ENCODE measurements at regions not wholly inside any gene's neighbourhood (a gene's known extent, or its start where the extent isn't known, plus 50 kb on each side); places are given as distances from the start of the nearest gene placed in this dataset.

DNA sequence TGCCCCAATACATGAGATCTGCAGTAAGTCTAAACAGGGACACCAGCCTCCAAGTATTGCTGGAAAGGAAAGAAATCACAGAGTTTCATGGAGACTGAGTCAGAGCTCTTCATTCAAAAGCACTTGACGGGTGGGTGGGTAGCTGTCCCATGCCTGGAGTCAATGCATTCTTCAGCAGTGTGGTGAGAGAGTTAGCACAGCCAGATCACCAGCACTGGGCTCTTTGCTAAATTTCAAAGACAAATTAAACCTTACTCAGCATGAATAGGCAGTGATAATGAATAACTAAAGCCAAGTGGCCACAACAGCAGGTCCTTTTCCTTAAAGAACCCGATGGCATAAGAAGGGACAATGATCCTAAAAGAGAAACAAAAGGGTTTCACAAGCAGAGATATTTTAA, 192.4 kb downstream of the ACTL7B start:
- no peak for DNase-seq
- no peak overlapping the region for H3K27ac ChIP-seq
- no peaks in the 10 kb centered on the region for H3K4me1 ChIP-seq
- peaks cover 0 to 14% (median 4%) of the 10 kb centered on the region in 4 donors for H3K9me3 ChIP-seq
- TF ChIP-seq POLR2A (IDR thresholded peaks at IDR 0.05): no peak
- TF ChIP-seq, protein P1, sequence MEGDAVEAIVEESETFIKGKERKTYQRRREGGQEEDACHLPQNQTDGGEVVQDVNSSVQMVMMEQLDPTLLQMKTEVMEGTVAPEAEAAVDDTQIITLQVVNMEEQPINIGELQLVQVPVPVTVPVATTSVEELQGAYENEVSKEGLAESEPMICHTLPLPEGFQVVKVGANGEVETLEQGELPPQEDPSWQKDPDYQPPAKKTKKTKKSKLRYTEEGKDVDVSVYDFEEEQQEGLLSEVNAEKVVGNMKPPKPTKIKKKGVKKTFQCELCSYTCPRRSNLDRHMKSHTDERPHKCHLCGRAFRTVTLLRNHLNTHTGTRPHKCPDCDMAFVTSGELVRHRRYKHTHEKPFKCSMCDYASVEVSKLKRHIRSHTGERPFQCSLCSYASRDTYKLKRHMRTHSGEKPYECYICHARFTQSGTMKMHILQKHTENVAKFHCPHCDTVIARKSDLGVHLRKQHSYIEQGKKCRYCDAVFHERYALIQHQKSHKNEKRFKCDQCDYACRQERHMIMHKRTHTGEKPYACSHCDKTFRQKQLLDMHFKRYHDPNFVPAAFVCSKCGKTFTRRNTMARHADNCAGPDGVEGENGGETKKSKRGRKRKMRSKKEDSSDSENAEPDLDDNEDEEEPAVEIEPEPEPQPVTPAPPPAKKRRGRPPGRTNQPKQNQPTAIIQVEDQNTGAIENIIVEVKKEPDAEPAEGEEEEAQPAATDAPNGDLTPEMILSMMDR (IDR thresholded peaks at IDR 0.05): no peak
- H3K36me3 ChIP-seq: no peaks in the 10 kb centered on the region
- H3K4me3 ChIP-seq: no peak overlapping the region
- H3K27me3 ChIP-seq: no peaks in the 10 kb centered on the region

DNA sequence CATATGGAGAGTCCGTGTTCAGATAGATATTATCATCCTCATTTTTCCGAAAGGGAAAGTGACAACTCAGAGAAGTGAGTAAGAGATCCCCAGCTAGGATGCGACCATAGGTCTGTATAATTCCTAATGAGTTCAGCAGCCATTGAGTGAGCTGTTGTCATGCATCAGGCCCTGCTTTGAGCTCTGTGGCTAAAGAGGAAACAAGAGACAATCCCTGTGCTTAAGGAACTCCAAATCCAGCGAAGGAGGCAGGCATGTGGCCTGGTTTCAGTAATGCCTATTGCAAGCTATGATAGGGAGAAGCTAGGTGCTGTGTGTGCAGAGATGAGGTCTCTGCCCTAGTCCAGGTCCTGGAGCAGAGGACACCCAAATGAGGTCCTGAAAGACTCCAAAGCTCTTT, 192.8 kb downstream of the ACTL7B start:
- no peaks in the 10 kb centered on the region for H3K27me3 ChIP-seq
- no peak overlapping the region for H3K27ac ChIP-seq
- TF ChIP-seq, protein P1 (IDR thresholded peaks at IDR 0.05): no peak
- no peak for TF ChIP-seq POLR2A (IDR thresholded peaks at IDR 0.05)
- H3K9me3 ChIP-seq: peaks cover 0 to 14% (median 4%) of the 10 kb centered on the region in 4 donors
- no peak for DNase-seq
- H3K4me1 ChIP-seq: no peaks in the 10 kb centered on the region
- no peak overlapping the region for H3K4me3 ChIP-seq
- no peaks in the 10 kb centered on the region for H3K36me3 ChIP-seq

DNA sequence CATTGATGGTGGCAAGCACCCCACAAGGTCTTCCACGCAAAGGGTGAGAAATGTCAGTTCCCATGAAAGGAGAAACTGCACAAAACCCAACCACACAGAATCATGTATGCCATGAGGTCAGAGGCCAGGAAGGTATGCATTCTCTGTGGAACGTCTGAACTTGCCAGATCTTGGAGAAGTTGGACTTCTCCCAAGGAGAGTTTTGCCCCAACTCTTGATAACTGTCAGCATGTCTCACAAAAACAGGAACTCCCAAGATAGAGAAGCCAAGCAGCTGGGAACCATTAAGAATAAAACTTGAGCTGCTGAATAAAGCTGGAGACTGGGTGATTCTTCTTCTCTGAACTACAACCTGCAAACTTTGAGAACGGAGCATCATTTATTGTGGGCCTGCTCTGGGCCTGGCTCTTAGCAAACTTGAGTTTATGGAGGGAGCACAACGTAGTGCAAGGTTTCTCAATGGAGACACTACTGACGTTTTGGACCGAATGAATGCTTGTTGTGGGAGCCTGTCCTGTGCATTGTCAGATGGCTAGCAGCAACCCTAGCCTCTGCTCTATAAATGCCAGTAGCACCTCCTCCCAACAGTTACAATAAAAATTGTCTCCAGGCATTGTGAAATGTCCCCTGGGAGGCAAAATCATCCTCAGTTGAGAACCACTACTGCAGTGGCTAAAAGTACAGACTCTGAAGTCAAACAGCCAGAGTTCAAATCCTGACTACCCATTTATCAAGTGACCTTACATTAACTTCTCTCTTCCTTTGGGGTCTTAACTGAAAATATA, 193.5 kb downstream of the ACTL7B start:
- Histone ChIP-seq H3K4me1 (no peaks in the 10 kb centered on the region), H3K27me3 (no peaks in the 10 kb centered on the region), H3K4me3 (no peak overlapping the region), H3K9me3 (peaks cover 0 to 14% (median 4%) of the 10 kb centered on the region in 4 donors), H3K27ac (no peak overlapping the region), H3K36me3 (no peaks in the 10 kb centered on the region)
- no peak for DNase-seq
- TF ChIP-seq, protein P1 (IDR thresholded peaks at IDR 0.05): no peak
- TF ChIP-seq POLR2A (IDR thresholded peaks at IDR 0.05): no peak

DNA sequence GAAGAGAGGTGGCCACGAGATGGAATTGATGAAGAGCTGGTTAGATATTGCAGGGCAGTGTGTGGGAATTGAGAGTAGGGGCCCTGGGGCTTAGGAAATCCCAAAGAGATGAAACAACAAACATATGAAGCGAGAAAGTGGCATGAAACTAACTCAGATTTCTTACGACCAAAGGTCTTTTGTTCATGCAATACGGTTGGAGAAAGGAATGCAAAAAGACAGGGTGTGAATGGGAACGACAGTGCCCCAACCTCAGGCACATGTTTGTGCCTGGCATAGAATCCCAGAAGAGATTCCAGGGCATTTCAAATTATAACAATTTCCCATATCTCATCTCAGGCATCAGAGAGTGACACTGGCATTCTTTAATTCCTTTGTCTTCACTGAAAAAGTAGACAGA, 199.2 kb downstream of the ACTL7B start:
- no peak overlapping the region for H3K27ac ChIP-seq
- H3K27me3 ChIP-seq: no peaks in the 10 kb centered on the region
- no peak overlapping the region for H3K4me3 ChIP-seq
- H3K36me3 ChIP-seq: no peaks in the 10 kb centered on the region
- no peak for DNase-seq
- no peaks in the 10 kb centered on the region for H3K4me1 ChIP-seq
- H3K9me3 ChIP-seq: peaks cover 0 to 11% (median 4%) of the 10 kb centered on the region in 4 donors
- TF ChIP-seq, protein P1 (IDR thresholded peaks at IDR 0.05): no peak

DNA sequence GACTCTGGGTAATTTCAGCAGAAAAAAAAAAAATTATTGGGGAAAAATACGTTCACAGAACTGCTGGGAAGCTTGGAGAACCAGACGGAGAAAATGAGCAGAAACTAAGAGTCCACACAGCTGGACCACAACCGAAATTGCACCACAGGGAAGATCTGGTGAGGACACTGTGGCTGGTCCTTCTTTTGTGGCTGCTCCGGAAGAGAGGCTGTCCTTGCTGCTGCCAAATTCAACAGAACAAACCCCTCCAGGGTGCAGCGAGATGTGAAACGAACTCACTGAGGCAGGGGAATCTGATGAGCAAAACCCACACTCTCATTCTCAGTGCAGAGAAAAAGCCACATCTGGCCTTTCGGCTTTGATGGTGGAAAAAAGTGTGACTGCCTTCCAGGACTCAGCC, 200.0 kb downstream of the ACTL7B start:
- peaks cover 0 to 11% (median 4%) of the 10 kb centered on the region in 4 donors for H3K9me3 ChIP-seq
- no peak overlapping the region for H3K4me3 ChIP-seq
- no peaks in the 10 kb centered on the region for H3K27me3 ChIP-seq
- no peak for DNase-seq
- H3K27ac ChIP-seq: no peak overlapping the region
- H3K4me1 ChIP-seq: no peaks in the 10 kb centered on the region
- H3K36me3 ChIP-seq: no peaks in the 10 kb centered on the region
- TF ChIP-seq, protein P1 (IDR thresholded peaks at IDR 0.05): no peak
- TF ChIP-seq POLR2A (IDR thresholded peaks at IDR 0.05): no peak
